ENCODE measurements at regions not wholly inside any gene's neighbourhood (a gene's known extent, or its start where the extent isn't known, plus 50 kb on each side); places are given as distances from the start of the nearest gene placed in this dataset.

- Histone ChIP-seq H2AFZ (replicated peaks) (no peak overlapping the region), H3F3A (ENCODE audit: low read depth) (peaks cover 13% of the 10 kb centered on the region), H3K36me3 (peaks cover 10% of the 10 kb centered on the region), H3K9ac (no peak overlapping the region), H3K79me2 (ENCODE audit: low read depth) (no peaks in the 10 kb centered on the region), H3K27ac (no peak overlapping the region), H3K4me2 (no peak overlapping the region), H3K4me3 (no peak overlapping the region), H3K4me1 (peaks cover 4% of the 10 kb centered on the region), H4K20me1 (ENCODE audit: low read depth) (no peaks in the 10 kb centered on the region), H3K9me3 (ENCODE audit: low read depth) (peaks cover 5% of the 10 kb centered on the region), H3K27me3 (no peaks in the 10 kb centered on the region)
- H3K4me1 Mint-ChIP-seq = no peaks in the 10 kb centered on the region
- H3K9me3 Mint-ChIP-seq = peaks cover 14% of the 10 kb centered on the region
- no peak overlapping the region for H3K27ac Mint-ChIP-seq
- no peak overlapping the region for H3K4me3 Mint-ChIP-seq
- no peaks in the 10 kb centered on the region for H3K27me3 Mint-ChIP-seq (ENCODE audit: insufficient read depth, low read depth)
- no peak for TF ChIP-seq CTCF (IDR thresholded peaks at IDR 0.05)
- no peak for TF ChIP-seq EZH2phosphoT487 (IDR thresholded peaks at IDR 0.05)
- no peak for TF ChIP-seq EZH2 (IDR thresholded peaks at IDR 0.05)
- no peak for DNase-seq (ENCODE audit: low spot score)
- peaks cover 14% of the 10 kb centered on the region for H3K36me3 Mint-ChIP-seq
Measured at GRCh38 chr2:185463481-185463880, 275.1 kb upstream of the FSIP2 start.

GRCh38 chr2:185466915-185467314, 271.7 kb upstream of the FSIP2 start:
- Mint-ChIP-seq H3K9me3 (peaks cover 14% of the 10 kb centered on the region), H3K4me3 (no peak overlapping the region), H3K27ac (no peak overlapping the region), H3K27me3 (ENCODE audit: insufficient read depth, low read depth) (no peaks in the 10 kb centered on the region), H3K36me3 (peaks cover 14% of the 10 kb centered on the region), H3K4me1 (no peaks in the 10 kb centered on the region)
- no peaks in the 10 kb centered on the region for H3K27me3 ChIP-seq
- peaks cover 5% of the 10 kb centered on the region for H3K9me3 ChIP-seq (ENCODE audit: low read depth)
- peaks cover 4% of the 10 kb centered on the region for H3K4me1 ChIP-seq
- peak overlapping the region; percentile 40 for H3K27ac ChIP-seq
- no peak overlapping the region for H2AFZ ChIP-seq (replicated peaks)
- H4K20me1 ChIP-seq (ENCODE audit: low read depth) = no peaks in the 10 kb centered on the region
- H3K36me3 ChIP-seq = peaks cover 10% of the 10 kb centered on the region
- H3F3A ChIP-seq (ENCODE audit: low read depth) = peaks cover 13% of the 10 kb centered on the region
- H3K4me2 ChIP-seq = no peak overlapping the region
- no peak for TF ChIP-seq EZH2phosphoT487 (IDR thresholded peaks at IDR 0.05)
- no peak for TF ChIP-seq CTCF (IDR thresholded peaks at IDR 0.05)
- no peak for TF ChIP-seq EZH2 (IDR thresholded peaks at IDR 0.05)
- no peaks in the 10 kb centered on the region for H3K79me2 ChIP-seq (ENCODE audit: low read depth)
- no peak overlapping the region for H3K9ac ChIP-seq
- no peak overlapping the region for H3K4me3 ChIP-seq
- no peak for DNase-seq (ENCODE audit: low spot score)

- no peak overlapping the region for H3K4me2 ChIP-seq
- no peaks in the 10 kb centered on the region for H3K27me3 ChIP-seq
- Mint-ChIP-seq H3K4me3 (no peak overlapping the region), H3K9me3 (peaks cover 6% of the 10 kb centered on the region), H3K27me3 (ENCODE audit: insufficient read depth, low read depth) (peaks cover 2% of the 10 kb centered on the region), H3K36me3 (peaks cover 8% of the 10 kb centered on the region), H3K4me1 (peaks cover 8% of the 10 kb centered on the region), H3K27ac (no peak overlapping the region)
- H3K27ac ChIP-seq = no peak overlapping the region
- H3K4me1 ChIP-seq = peaks cover 13% of the 10 kb centered on the region
- no peaks in the 10 kb centered on the region for H3K9me3 ChIP-seq (ENCODE audit: low read depth)
- no peak for DNase-seq (ENCODE audit: low spot score)
- H2AFZ ChIP-seq (replicated peaks) = no peak overlapping the region
- peaks cover 2% of the 10 kb centered on the region for H3K36me3 ChIP-seq
- TF ChIP-seq EZH2 (IDR thresholded peaks at IDR 0.05) = no peak
- TF ChIP-seq EZH2phosphoT487 (IDR thresholded peaks at IDR 0.05) = no peak
- peaks cover 13% of the 10 kb centered on the region for H4K20me1 ChIP-seq (ENCODE audit: low read depth)
- no peak overlapping the region for H3K9ac ChIP-seq
- H3K4me3 ChIP-seq = no peak overlapping the region
- H3K79me2 ChIP-seq (ENCODE audit: low read depth) = no peaks in the 10 kb centered on the region
- H3F3A ChIP-seq (ENCODE audit: low read depth) = peaks cover 15% of the 10 kb centered on the region
Measured at GRCh38 chr2:185471441-185471840, 267.2 kb upstream of the FSIP2 start.

GRCh38 chr2:185472574-185472973, 266.0 kb upstream of the FSIP2 start:
- H3K27me3 Mint-ChIP-seq (ENCODE audit: insufficient read depth, low read depth) = peaks cover 2% of the 10 kb centered on the region
- TF ChIP-seq EZH2 (IDR thresholded peaks at IDR 0.05) = no peak
- no peak for TF ChIP-seq CTCF (IDR thresholded peaks at IDR 0.05)
- TF ChIP-seq EZH2phosphoT487 (IDR thresholded peaks at IDR 0.05) = no peak
- Histone ChIP-seq H3K27me3 (no peaks in the 10 kb centered on the region), H2AFZ (replicated peaks) (no peak overlapping the region), H3K9me3 (ENCODE audit: low read depth) (no peaks in the 10 kb centered on the region), H3K4me2 (no peak overlapping the region), H3K4me3 (no peak overlapping the region), H4K20me1 (ENCODE audit: low read depth) (peaks cover 14% of the 10 kb centered on the region), H3K27ac (no peak overlapping the region), H3F3A (ENCODE audit: low read depth) (peaks cover 10% of the 10 kb centered on the region), H3K9ac (no peak overlapping the region), H3K4me1 (peaks cover 13% of the 10 kb centered on the region), H3K79me2 (ENCODE audit: low read depth) (no peaks in the 10 kb centered on the region), H3K36me3 (no peaks in the 10 kb centered on the region)
- H3K36me3 Mint-ChIP-seq = no peaks in the 10 kb centered on the region
- DNase-seq (ENCODE audit: low spot score) = no peak
- no peak overlapping the region for H3K4me3 Mint-ChIP-seq
- H3K4me1 Mint-ChIP-seq = peaks cover 11% of the 10 kb centered on the region
- no peak overlapping the region for H3K27ac Mint-ChIP-seq
- H3K9me3 Mint-ChIP-seq = no peaks in the 10 kb centered on the region
